Kidney epithelial cell (primary cell): ENCODE measurements at regions not wholly inside any gene's neighbourhood (a gene's known extent, or its start where the extent isn't known, plus 50 kb on each side); places are given as distances from the start of the nearest gene placed in this dataset.

Experiments
- DNase-seq: peaks from one replicate; pipeline ENCODE4 v3.0.0-alpha.2; 2010; ENCODE audit warnings: low read depth
- H3K27me3 ChIP-seq: 2 replicates; pipeline ENCODE4 v1.6.0; 2011; ENCODE audit warnings: low read length; ENCODE audit not compliant: control insufficient read depth, insufficient read depth
- H3K36me3 ChIP-seq: 2 replicates; pipeline ENCODE4 v1.5.1; 2011; ENCODE audit warnings: low read length; ENCODE audit not compliant: control insufficient read depth, insufficient read depth
- H3K4me3 ChIP-seq: 2 replicates; pipeline ENCODE4 v1.5.1; 2011; ENCODE audit warnings: low read depth, mild to moderate bottlenecking, control low read depth, low read length
- TF ChIP-seq, protein P1 (sequence below): IDR thresholded peaks from 2 replicates; pipeline ENCODE4 v1.5.1; 2011; ENCODE audit warnings: mild to moderate bottlenecking, moderate library complexity, low read length, control low read depth, inconsistent platforms; ENCODE audit not compliant: insufficient read depth, poor library complexity, severe bottlenecking

GRCh38 chr1:218027152-218027551, 257.9 kb upstream of the RRP15 start:
- no peak for DNase-seq
- Histone ChIP-seq H3K36me3 (no peaks in the 10 kb centered on the region), H3K27me3 (no peaks in the 10 kb centered on the region), H3K4me3 (no peak overlapping the region)
- TF ChIP-seq, protein P1, sequence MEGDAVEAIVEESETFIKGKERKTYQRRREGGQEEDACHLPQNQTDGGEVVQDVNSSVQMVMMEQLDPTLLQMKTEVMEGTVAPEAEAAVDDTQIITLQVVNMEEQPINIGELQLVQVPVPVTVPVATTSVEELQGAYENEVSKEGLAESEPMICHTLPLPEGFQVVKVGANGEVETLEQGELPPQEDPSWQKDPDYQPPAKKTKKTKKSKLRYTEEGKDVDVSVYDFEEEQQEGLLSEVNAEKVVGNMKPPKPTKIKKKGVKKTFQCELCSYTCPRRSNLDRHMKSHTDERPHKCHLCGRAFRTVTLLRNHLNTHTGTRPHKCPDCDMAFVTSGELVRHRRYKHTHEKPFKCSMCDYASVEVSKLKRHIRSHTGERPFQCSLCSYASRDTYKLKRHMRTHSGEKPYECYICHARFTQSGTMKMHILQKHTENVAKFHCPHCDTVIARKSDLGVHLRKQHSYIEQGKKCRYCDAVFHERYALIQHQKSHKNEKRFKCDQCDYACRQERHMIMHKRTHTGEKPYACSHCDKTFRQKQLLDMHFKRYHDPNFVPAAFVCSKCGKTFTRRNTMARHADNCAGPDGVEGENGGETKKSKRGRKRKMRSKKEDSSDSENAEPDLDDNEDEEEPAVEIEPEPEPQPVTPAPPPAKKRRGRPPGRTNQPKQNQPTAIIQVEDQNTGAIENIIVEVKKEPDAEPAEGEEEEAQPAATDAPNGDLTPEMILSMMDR: no peak

- Histone ChIP-seq H3K36me3 (no peaks in the 10 kb centered on the region), H3K27me3 (no peaks in the 10 kb centered on the region), H3K4me3 (no peak overlapping the region)
- no peak for DNase-seq
- TF ChIP-seq, protein P1: no peak
These were observed 254.2 kb upstream of the RRP15 start for GRCh38 chr1:218030846-218031245.

- Histone ChIP-seq H3K36me3 (no peaks in the 10 kb centered on the region), H3K4me3 (no peak overlapping the region), H3K27me3 (no peaks in the 10 kb centered on the region)
- DNase-seq: no peak
- TF ChIP-seq, protein P1: no peak
These were observed 253.2 kb upstream of the RRP15 start for GRCh38 chr1:218031901-218032300.

- no peak for DNase-seq
- Histone ChIP-seq H3K27me3 (no peaks in the 10 kb centered on the region), H3K4me3 (no peak overlapping the region), H3K36me3 (no peaks in the 10 kb centered on the region)
- TF ChIP-seq, protein P1: no peak
These were observed 250.6 kb upstream of the RRP15 start for GRCh38 chr1:218034468-218034867.

DNA sequence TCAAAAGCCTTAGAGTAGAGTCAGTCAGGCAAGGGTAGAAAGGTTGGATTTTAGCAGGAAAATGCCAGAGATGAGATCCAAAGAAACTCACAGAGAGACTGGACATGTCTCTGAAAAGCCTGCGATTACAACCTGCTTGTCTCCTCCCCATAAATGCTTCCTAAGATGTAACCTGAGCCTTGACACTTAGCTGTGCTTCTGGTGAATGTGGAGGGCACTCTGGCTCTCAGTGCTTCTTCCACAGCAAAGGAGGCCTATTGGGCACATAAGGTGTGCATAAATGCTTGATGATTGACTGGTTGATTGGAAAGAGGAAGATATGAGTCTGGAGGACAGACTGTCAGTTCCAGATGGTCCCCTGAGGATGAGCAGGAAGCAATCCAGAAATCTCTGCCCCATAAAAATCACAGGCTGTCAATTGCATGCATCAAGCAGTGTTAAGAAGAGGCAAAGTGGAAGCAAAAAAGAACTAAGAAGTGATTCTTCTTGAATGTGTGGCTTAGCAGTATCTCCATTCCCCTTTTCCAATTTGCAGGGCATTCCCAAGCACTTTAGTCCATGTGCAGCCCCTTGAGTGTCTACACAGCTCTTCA, 236.2 kb upstream of the RRP15 start:
- Histone ChIP-seq H3K36me3 (no peaks in the 10 kb centered on the region), H3K27me3 (no peaks in the 10 kb centered on the region), H3K4me3 (no peak overlapping the region)
- TF ChIP-seq, protein P1: no peak
- no peak for DNase-seq

GRCh38 chr1:218049641-218050040, 235.5 kb upstream of the RRP15 start:
- Histone ChIP-seq H3K4me3 (no peak overlapping the region), H3K36me3 (no peaks in the 10 kb centered on the region), H3K27me3 (no peaks in the 10 kb centered on the region)
- TF ChIP-seq, protein P1: no peak
- no peak for DNase-seq
